ENCODE measurements at regions not wholly inside any gene's neighbourhood (a gene's known extent, or its start where the extent isn't known, plus 50 kb on each side); places are given as distances from the start of the nearest gene placed in this dataset.

- no peak for TF ChIP-seq CTCF (conservative IDR thresholded peaks at IDR 0.05; ENCODE audit: low read depth, low read length)
- TF ChIP-seq EZH2 (IDR thresholded peaks at IDR 0.05; ENCODE audit: borderline replicate concordance, low read depth, low read length, poor library complexity, severe bottlenecking), result no peak
Observed at GRCh38 chr16:86791287-86792035, 213.1 kb downstream of the FOXL1 start.
